ENCODE measurements at regions not wholly inside any gene's neighbourhood (a gene's known extent, or its start where the extent isn't known, plus 50 kb on each side); places are given as distances from the start of the nearest gene placed in this dataset.

DNA sequence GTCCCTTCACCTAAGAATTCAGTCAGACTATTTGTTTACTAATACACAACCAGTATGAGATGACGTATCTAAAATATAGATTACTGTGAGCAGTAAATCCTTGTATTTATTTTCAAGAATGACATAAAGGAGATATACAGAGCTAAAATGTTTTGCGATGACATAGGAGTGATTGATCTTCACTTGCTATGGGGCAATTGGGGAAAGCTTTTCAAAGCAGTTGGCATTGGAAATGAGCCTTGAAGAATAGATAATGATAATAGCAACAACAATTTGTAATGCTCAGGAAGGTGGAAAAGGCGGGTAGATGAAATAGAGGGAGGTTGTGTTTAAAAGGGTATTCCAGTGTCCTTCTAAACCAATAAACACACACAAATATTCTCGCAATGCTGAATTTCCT, 623.7 kb downstream of the CDH8 start:
- Histone ChIP-seq H3K27ac (no peak overlapping the region), H3K4me3 (no peak overlapping the region), H3K9me3 (no peaks in the 10 kb centered on the region), H3K4me1 (no peaks in the 10 kb centered on the region), H3K36me3 (no peaks in the 10 kb centered on the region), H3K27me3 (no peaks in the 10 kb centered on the region)
- no peak for DNase-seq (ENCODE audit: low spot score in 2 of 2)
- intact Hi-C loops (cut with DNase I): no loop called here
- TF ChIP-seq, protein P1, sequence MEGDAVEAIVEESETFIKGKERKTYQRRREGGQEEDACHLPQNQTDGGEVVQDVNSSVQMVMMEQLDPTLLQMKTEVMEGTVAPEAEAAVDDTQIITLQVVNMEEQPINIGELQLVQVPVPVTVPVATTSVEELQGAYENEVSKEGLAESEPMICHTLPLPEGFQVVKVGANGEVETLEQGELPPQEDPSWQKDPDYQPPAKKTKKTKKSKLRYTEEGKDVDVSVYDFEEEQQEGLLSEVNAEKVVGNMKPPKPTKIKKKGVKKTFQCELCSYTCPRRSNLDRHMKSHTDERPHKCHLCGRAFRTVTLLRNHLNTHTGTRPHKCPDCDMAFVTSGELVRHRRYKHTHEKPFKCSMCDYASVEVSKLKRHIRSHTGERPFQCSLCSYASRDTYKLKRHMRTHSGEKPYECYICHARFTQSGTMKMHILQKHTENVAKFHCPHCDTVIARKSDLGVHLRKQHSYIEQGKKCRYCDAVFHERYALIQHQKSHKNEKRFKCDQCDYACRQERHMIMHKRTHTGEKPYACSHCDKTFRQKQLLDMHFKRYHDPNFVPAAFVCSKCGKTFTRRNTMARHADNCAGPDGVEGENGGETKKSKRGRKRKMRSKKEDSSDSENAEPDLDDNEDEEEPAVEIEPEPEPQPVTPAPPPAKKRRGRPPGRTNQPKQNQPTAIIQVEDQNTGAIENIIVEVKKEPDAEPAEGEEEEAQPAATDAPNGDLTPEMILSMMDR (IDR thresholded peaks at IDR 0.05): no peak

DNA sequence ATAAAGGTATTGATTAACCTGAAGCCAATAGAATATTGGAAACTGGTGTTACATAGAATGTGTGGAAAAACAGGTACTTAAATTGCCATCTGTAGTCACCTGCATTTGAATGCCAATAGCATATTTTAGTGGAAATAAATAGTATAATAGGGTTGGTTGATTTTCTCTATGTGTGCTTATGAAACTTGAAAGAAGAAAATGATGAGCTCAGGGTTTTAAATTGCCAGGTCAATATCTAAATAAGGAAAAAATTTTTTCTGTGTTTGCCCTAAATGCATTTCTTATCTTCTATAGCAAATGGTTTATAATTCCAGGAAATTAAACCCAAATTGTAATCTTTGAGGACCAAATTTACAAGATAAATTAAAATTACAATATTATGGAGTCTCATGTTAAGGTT, 626.6 kb downstream of the CDH8 start:
- no peaks in the 10 kb centered on the region for H3K27me3 ChIP-seq
- DNase-seq (ENCODE audit: low spot score in 2 of 2): no peak
- no peaks in the 10 kb centered on the region for H3K4me1 ChIP-seq
- H3K4me3 ChIP-seq: no peak overlapping the region
- intact Hi-C loops (cut with DNase I): no loop called here
- no peaks in the 10 kb centered on the region for H3K36me3 ChIP-seq
- H3K27ac ChIP-seq: no peak overlapping the region
- TF ChIP-seq, protein P1 (IDR thresholded peaks at IDR 0.05): no peak
- H3K9me3 ChIP-seq: no peaks in the 10 kb centered on the region

DNA sequence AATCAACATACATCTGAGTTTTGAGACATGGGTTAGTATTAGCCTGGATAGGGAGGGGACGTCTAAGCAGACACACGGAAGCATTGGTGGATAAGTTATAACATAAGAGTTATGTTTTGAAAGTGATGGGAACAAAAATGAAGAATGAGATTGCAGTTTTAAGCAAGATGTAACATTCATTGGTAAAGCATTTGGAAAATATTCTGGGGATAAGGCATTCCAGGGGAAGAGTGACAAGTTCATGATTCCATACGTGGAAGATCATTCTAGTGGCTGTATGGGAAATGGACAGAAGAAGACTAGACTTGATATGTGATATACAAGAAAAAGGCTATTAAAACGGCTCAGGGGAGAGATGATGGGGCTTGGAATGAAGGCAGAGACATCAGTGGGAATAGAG, 632.9 kb downstream of the CDH8 start:
- H3K27me3 ChIP-seq: no peaks in the 10 kb centered on the region
- H3K27ac ChIP-seq: no peak overlapping the region
- H3K9me3 ChIP-seq: no peaks in the 10 kb centered on the region
- H3K4me1 ChIP-seq: no peaks in the 10 kb centered on the region
- intact Hi-C loops (cut with DNase I): no loop called here
- TF ChIP-seq, protein P1 (IDR thresholded peaks at IDR 0.05): no peak
- no peaks in the 10 kb centered on the region for H3K36me3 ChIP-seq
- H3K4me3 ChIP-seq: no peak overlapping the region
- no peak for DNase-seq (ENCODE audit: low spot score in 2 of 2)

DNA sequence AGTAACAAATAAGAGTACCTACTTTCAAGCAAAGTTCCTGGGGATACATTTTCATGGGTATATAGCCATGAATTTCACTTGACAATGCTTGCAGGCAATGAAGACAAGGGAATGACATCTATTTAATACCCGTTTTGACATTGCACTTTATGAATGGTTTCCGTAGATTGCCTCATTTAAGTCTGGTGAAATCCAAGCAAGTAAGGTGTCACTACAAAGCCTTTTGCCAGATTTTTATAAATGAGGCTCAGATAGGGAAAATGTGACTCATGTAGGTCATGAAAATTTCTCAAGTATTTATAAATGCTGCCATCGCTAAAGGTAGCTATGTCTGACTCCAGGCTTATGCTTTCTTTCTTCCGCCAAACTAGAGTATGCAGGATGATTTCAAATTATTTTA, 644.3 kb downstream of the CDH8 start:
- H3K36me3 ChIP-seq: no peaks in the 10 kb centered on the region
- H3K4me3 ChIP-seq: no peak overlapping the region
- no peak overlapping the region for H3K27ac ChIP-seq
- H3K27me3 ChIP-seq: no peaks in the 10 kb centered on the region
- TF ChIP-seq, protein P1 (IDR thresholded peaks at IDR 0.05): no peak
- H3K4me1 ChIP-seq: no peaks in the 10 kb centered on the region
- intact Hi-C loops (cut with DNase I): no loop called here
- H3K9me3 ChIP-seq: no peaks in the 10 kb centered on the region
- DNase-seq (ENCODE audit: low spot score in 2 of 2): no peak

DNA sequence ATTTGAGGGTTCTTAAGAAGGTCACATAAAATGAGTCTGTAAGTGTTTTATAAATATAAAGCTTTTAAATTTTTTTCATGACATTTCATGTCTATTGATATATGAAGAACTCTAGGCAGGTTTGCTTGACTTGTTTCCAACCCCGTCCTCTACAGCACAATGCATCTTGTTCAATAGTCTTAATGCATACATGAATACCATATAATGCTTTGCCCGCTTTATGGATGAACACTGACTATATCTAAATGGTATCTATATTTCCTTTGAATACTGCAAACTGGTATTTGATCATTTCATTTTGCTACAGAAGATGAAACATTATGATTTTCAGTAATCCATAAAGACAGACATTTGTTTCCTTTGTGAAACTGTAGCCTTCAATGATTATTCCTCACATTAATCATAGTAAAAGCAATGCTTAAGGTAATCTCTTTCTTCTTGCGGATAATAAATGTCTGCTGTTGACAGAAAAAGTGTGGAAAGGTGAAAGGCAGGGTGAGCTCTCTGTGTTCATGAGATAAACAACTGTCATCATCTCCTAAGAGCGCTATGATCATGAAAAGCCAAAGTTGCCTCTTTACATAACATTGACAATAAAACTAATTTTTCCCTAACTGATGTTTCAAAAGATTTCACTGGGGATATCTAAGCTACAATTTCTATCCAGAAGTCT, 645.1 kb downstream of the CDH8 start:
- Histone ChIP-seq H3K4me1 (no peaks in the 10 kb centered on the region), H3K4me3 (no peak overlapping the region)
- intact Hi-C loops (cut with DNase I): no loop called here

More for the DNA sequence above, 645.1 kb downstream of the CDH8 start:
- no peak for DNase-seq (ENCODE audit: low spot score in 2 of 2)
- no peak overlapping the region for H3K27ac ChIP-seq
- H3K27me3 ChIP-seq: no peaks in the 10 kb centered on the region
- H3K9me3 ChIP-seq: no peaks in the 10 kb centered on the region
- TF ChIP-seq, protein P1 (IDR thresholded peaks at IDR 0.05): no peak
- H3K36me3 ChIP-seq: no peaks in the 10 kb centered on the region
